IMR-90 (cell line): ENCODE measurements at regions not wholly inside any gene's neighbourhood (a gene's known extent, or its start where the extent isn't known, plus 50 kb on each side); places are given as distances from the start of the nearest gene placed in this dataset.

ENCODE experiments used
- BHLHE40 ChIP-seq: fragments of 150-350 bp; IDR thresholded peaks from 2 replicates; pipeline ENCODE4 v1.6.1; 2016; ENCODE audit warnings: mild to moderate bottlenecking, low read depth, low read length
- CEBPB ChIP-seq: IDR thresholded peaks from 2 replicates; pipeline ENCODE4 v1.6.1; 2012; ENCODE audit warnings: low read depth, low read length, improper control_type of control experiment
- CTCF ChIP-seq: conservative IDR thresholded peaks from 2 replicates; pipeline ENCODE4 v1.5.1; 2012; ENCODE audit warnings: mild to moderate bottlenecking, low read depth, low read length, improper control_type of control experiment
- MAFK ChIP-seq: IDR thresholded peaks from 2 replicates; pipeline ENCODE4 v1.6.1; 2012; ENCODE audit warnings: low read depth, low read length, improper control_type of control experiment
- POLR2A ChIP-seq: IDR thresholded peaks from 2 replicates; pipeline ENCODE4 v1.6.1; 2012; ENCODE audit warnings: mild to moderate bottlenecking, low read depth, low read length
- RAD21 ChIP-seq: IDR thresholded peaks from 2 replicates; pipeline ENCODE4 v1.6.1; 2012; ENCODE audit warnings: low read length, improper control_type of control experiment
- RFX5 ChIP-seq: IDR thresholded peaks from 2 replicates; pipeline ENCODE4 v1.8.0; 2012; ENCODE audit warnings: low read depth, mild to moderate bottlenecking, low read length, moderate library complexity
- TF ChIP-seq, protein P1 (sequence below): fragments of 150-350 bp; IDR thresholded peaks from 2 replicates; pipeline ENCODE4 v1.6.1; 2017; ENCODE audit warnings: mild to moderate bottlenecking, antibody characterized with exemption, low read length, low read depth

GRCh38 chr2:9690716-9691498 is 60.1 kb upstream of the YWHAQ start:
- TF ChIP-seq CTCF (no peak), MAFK (no peak), POLR2A (no peak), BHLHE40 (no peak), CEBPB (no peak), RAD21 (no peak), RFX5 (no peak)
- TF ChIP-seq, protein P1, sequence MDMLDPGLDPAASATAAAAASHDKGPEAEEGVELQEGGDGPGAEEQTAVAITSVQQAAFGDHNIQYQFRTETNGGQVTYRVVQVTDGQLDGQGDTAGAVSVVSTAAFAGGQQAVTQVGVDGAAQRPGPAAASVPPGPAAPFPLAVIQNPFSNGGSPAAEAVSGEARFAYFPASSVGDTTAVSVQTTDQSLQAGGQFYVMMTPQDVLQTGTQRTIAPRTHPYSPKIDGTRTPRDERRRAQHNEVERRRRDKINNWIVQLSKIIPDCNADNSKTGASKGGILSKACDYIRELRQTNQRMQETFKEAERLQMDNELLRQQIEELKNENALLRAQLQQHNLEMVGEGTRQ: no peak
